Astrocyte (in vitro differentiated cells and primary cell): ENCODE measurements at regions not wholly inside any gene's neighbourhood (a gene's known extent, or its start where the extent isn't known, plus 50 kb on each side); places are given as distances from the start of the nearest gene placed in this dataset.

Experiments used
- DNase-seq: peaks from one replicate; pipeline ENCODE4 v3.0.0-alpha.2; 2010; ENCODE audit warnings: low read depth
- FAIRE-seq: peaks from 2 replicates; lab custom pipeline; 2011; peaks lifted over from hg19 to GRCh38; lab: Jason Lieb, UNC
- H2AFZ ChIP-seq: 2 replicates; pipeline ENCODE4 v1.6.0; 2012; ENCODE audit warnings: low read depth, low read length, inconsistent platforms
- H3K27ac ChIP-seq: 2 replicates; pipeline ENCODE4 v1.5.1; 2011; ENCODE audit warnings: low read depth, low read length, inconsistent platforms
- H3K27me3 ChIP-seq: 2 replicates; pipeline ENCODE4 v1.6.0; 2011; ENCODE audit warnings: low read length, inconsistent platforms; ENCODE audit not compliant: insufficient read depth
- H3K36me3 ChIP-seq: 2 replicates; pipeline ENCODE4 v1.5.1; 2011; ENCODE audit warnings: low read length, inconsistent platforms; ENCODE audit not compliant: insufficient read depth
- H3K4me1 ChIP-seq: 2 replicates; pipeline ENCODE4 v1.5.1; 2011; ENCODE audit warnings: low read length, inconsistent platforms; ENCODE audit not compliant: insufficient read depth
- H3K4me2 ChIP-seq: 2 replicates; pipeline ENCODE4 v1.6.0; 2012; ENCODE audit warnings: low read length, inconsistent platforms
- H3K4me3 ChIP-seq: 2 replicates; pipeline ENCODE4 v1.5.1; 2011; ENCODE audit warnings: low read depth, mild to moderate bottlenecking, low read length, inconsistent platforms; ENCODE audit not compliant: insufficient read depth
- H3K79me2 ChIP-seq: 2 replicates; pipeline ENCODE4 v1.6.0; 2012; ENCODE audit warnings: mild to moderate bottlenecking, low read length, inconsistent platforms; ENCODE audit not compliant: insufficient read depth
- H3K9ac ChIP-seq: 2 replicates; pipeline ENCODE4 v1.6.0; 2012; ENCODE audit warnings: mild to moderate bottlenecking, low read length, inconsistent platforms
- H3K9me3 ChIP-seq: 2 replicates; pipeline ENCODE4 v1.5.1; 2012; ENCODE audit warnings: low read depth, mild to moderate bottlenecking, low read length, inconsistent platforms; ENCODE audit not compliant: insufficient read depth
- H4K20me1 ChIP-seq: 2 replicates; pipeline ENCODE4 v1.6.0; 2012; ENCODE audit warnings: low read length, inconsistent platforms; ENCODE audit not compliant: insufficient read depth
- H3K27ac Mint-ChIP-seq: one replicate; pipeline ENCODE4 v1.8.0; 2021; ENCODE audit warnings: mild to moderate bottlenecking, mixed read lengths; ENCODE audit not compliant: unreplicated experiment
- H3K27me3 Mint-ChIP-seq: one replicate; pipeline ENCODE4 v1.8.0; 2021; ENCODE audit warnings: low read depth, mixed read lengths; ENCODE audit not compliant: unreplicated experiment
- H3K36me3 Mint-ChIP-seq: one replicate; pipeline ENCODE4 v1.8.0; 2021; ENCODE audit warnings: low read depth, mixed read lengths; ENCODE audit not compliant: unreplicated experiment
- H3K4me1 Mint-ChIP-seq: one replicate; pipeline ENCODE4 v1.8.0; 2021; ENCODE audit warnings: low read depth, mixed read lengths; ENCODE audit not compliant: unreplicated experiment
- H3K4me3 Mint-ChIP-seq: one replicate; pipeline ENCODE4 v1.8.0; 2021; ENCODE audit warnings: mild to moderate bottlenecking, moderate library complexity, mixed read lengths; ENCODE audit not compliant: unreplicated experiment
- H3K9me3 Mint-ChIP-seq: one replicate; pipeline ENCODE4 v1.8.0; 2021; ENCODE audit warnings: mild to moderate bottlenecking, mixed read lengths; ENCODE audit not compliant: unreplicated experiment
- CTCF ChIP-seq: IDR thresholded peaks from 2 replicates; pipeline ENCODE4 v1.5.1; 2011; ENCODE audit warnings: low read depth, mild to moderate bottlenecking, inconsistent platforms, low read length, moderate library complexity; ENCODE audit not compliant: insufficient read depth
- EZH2 ChIP-seq: IDR thresholded peaks from 2 replicates; pipeline ENCODE4 v1.6.1; 2012; ENCODE audit warnings: mild to moderate bottlenecking, low read length, inconsistent platforms; ENCODE audit not compliant: insufficient read depth

GRCh38 chr9:69981686-69982445 lies 61.8 kb upstream of the MAMDC2 start:
- H3K27me3 Mint-ChIP-seq, result no peaks in the 10 kb centered on the region
- H3K4me3 Mint-ChIP-seq, result no peak overlapping the region
- H3K9me3 Mint-ChIP-seq, result peaks cover 7% of the 10 kb centered on the region
- Histone ChIP-seq H3K4me2 (peak overlapping the region; percentile 36), H3K9me3 (no peaks in the 10 kb centered on the region), H3K4me3 (no peak overlapping the region), H3K79me2 (no peaks in the 10 kb centered on the region), H3K27me3 (no peaks in the 10 kb centered on the region), H3K27ac (peak overlapping the region; percentile 38), H3K9ac (no peak overlapping the region), H3K4me1 (peaks cover 16% of the 10 kb centered on the region), H3K36me3 (no peaks in the 10 kb centered on the region), H4K20me1 (no peaks in the 10 kb centered on the region), H2AFZ (no peak overlapping the region)
- peak overlapping the region; percentile 90 for H3K27ac Mint-ChIP-seq
- peaks cover 32% of the 10 kb centered on the region for H3K4me1 Mint-ChIP-seq
- FAIRE-seq (peak; percentile 66), DNase-seq (peak; percentile 72)
- TF ChIP-seq CTCF, result no peak
- no peak for TF ChIP-seq EZH2
- no peaks in the 10 kb centered on the region for H3K36me3 Mint-ChIP-seq

DNA sequence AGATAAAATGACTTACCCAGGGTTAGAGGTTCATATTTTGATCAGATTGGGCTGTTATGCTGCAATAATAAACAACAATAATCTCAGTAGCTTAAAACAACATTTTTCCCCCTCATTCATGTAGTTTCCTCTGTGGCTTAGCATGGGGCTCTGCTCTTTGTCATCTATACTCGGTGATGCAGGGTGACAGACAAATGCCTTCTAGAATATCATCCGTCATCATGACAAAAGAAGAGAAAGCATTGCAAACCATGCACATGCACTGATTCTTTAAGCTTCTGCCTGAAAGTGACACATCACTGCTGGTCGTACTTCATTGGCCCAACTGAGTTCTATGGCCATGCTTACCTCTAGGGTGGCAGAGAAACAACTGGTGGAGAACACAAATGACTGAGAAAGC lies 58.8 kb upstream of the MAMDC2 start:
- FAIRE-seq, result no peak
- peaks cover 28% of the 10 kb centered on the region for H3K4me1 Mint-ChIP-seq
- H3K79me2 ChIP-seq, result no peaks in the 10 kb centered on the region

More for the DNA sequence above, 58.8 kb upstream of the MAMDC2 start:
- no peaks in the 10 kb centered on the region for H3K27me3 Mint-ChIP-seq
- no peak overlapping the region for H3K4me2 ChIP-seq
- H3K4me3 ChIP-seq, result no peak overlapping the region
- no peaks in the 10 kb centered on the region for H4K20me1 ChIP-seq
- H3K27me3 ChIP-seq, result no peaks in the 10 kb centered on the region
- no peak for DNase-seq
- no peak for TF ChIP-seq EZH2
- no peak for TF ChIP-seq CTCF
- no peaks in the 10 kb centered on the region for H3K36me3 Mint-ChIP-seq
- no peak overlapping the region for H3K4me3 Mint-ChIP-seq
- H3K4me1 ChIP-seq, result peaks cover 16% of the 10 kb centered on the region
- H3K9me3 Mint-ChIP-seq, result peaks cover 3% of the 10 kb centered on the region
- no peak overlapping the region for H3K27ac Mint-ChIP-seq
- H2AFZ ChIP-seq, result no peak overlapping the region
- H3K9me3 ChIP-seq, result no peaks in the 10 kb centered on the region
- no peaks in the 10 kb centered on the region for H3K36me3 ChIP-seq
- H3K9ac ChIP-seq, result no peak overlapping the region
- no peak overlapping the region for H3K27ac ChIP-seq
